ENCODE measurements at regions not wholly inside any gene's neighbourhood (a gene's known extent, or its start where the extent isn't known, plus 50 kb on each side); places are given as distances from the start of the nearest gene placed in this dataset.

DNA sequence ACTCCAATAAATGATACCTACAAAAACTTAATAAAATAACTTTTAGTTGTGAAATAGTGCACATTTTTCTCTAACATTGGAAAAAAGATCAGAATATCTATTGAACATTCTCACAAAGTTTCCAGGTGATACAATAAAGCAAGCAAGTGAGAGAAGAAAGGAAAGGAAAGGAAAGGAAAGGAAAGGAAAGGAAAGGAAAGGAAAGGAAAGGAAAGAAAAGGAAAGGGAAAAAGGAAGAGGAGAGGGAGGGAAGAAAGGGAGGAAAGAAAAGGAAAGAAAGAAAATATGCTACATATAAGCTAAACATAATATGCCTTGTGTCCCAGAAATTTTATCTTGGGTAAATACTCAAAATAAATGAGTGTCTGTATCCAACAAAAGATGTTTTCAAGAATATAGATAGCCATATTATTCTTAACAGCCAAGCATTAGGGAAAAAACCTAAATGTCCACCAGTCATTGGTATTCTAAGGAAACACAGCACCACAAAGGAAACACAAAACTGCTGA is 510.2 kb upstream of the ZWINT start:
- DNase-seq (ENCODE audit: low read depth in 2 of 2) = no peak

- DNase-seq (ENCODE audit: low read depth in 2 of 2) = no peak
These were observed 506.2 kb upstream of the ZWINT start for GRCh38 chr10:56867236-56867635.

DNA sequence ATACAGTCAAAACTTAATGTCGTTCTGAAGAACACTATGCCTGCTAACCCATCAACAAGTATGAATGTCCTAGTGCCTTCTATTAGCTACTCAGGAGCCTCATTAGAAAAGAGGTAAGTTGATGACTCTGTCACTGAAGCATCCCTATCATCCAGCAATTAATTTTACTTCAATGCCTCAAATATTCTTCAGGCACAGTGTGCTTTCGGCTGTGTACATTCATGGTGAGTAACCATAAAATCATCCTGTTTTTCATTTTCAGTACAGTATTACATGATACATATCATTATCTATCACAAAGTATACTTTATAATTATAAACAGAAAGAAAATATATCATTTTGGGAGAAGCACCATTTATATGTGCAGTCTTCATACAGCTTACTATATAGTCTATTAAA is 495.5 kb upstream of the ZWINT start:
- no peak for DNase-seq (ENCODE audit: low read depth in 2 of 2)

GRCh38 chr10:56844978-56845529 is 484.0 kb upstream of the ZWINT start:
- no peak for DNase-seq (ENCODE audit: low read depth in 2 of 2)

DNA sequence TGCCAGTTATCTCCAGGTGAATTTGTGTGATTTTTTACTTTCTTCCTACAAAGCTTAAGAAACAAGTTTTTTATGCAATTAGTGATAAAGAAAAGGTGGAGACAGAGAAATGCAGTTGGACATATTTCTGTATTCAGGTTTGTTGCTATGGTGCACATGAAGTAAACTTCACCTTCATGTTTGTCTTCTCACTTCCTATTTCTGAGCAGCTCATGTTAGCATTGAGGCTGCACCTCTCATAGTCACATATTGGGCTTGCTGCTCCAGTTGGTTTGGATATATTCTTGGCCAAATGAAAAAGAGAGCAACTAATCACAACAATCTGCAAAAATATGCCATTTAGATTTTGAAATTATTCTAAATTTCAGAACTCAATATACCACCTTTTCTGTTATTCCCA is 475.6 kb upstream of the ZWINT start:
- DNase-seq (ENCODE audit: low read depth in 2 of 2) = no peak

- DNase-seq (ENCODE audit: low read depth in 2 of 2) = no peak
These were observed 470.6 kb upstream of the ZWINT start for GRCh38 chr10:56831681-56832080.

GRCh38 chr10:56823849-56824248 is 462.8 kb upstream of the ZWINT start:
- no peak for DNase-seq (ENCODE audit: low read depth in 2 of 2)

- DNase-seq (ENCODE audit: low read depth in 2 of 2) = no peak
These were observed 444.0 kb upstream of the ZWINT start for GRCh38 chr10:56805022-56805421.

- no peak for DNase-seq (ENCODE audit: low read depth in 2 of 2)
These were observed 424.2 kb upstream of the ZWINT start for GRCh38 chr10:56785292-56785691.

GRCh38 chr10:56782503-56782902 is 421.4 kb upstream of the ZWINT start:
- no peak for DNase-seq (ENCODE audit: low read depth in 2 of 2)

GRCh38 chr10:56771343-56771742 is 410.3 kb upstream of the ZWINT start:
- DNase-seq (ENCODE audit: low read depth in 2 of 2) = no peak

- no peak for DNase-seq (ENCODE audit: low read depth in 2 of 2)
These were observed 402.0 kb upstream of the ZWINT start for GRCh38 chr10:56763090-56763489.

- DNase-seq (ENCODE audit: low read depth in 2 of 2) = no peak
These were observed 384.4 kb upstream of the ZWINT start for GRCh38 chr10:56745490-56745889.

DNA sequence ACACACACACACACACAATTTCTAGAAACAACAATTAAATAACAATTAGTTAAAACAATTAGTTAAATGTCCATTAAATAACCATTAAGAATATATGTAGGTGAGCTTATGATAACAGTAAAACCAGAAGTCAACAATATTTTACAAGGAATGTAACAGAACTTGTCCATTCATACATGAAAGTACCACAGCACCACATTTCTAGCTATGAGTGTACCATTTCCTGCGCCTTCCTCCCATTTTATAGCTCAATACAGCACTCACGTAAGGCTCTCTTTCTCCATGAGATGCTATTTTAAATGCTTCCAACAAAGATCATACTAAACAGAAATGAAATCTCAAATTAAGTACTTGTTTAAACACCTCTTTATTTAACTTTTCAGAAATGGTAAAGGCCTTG is 367.3 kb upstream of the ZWINT start:
- DNase-seq (ENCODE audit: low read depth in 2 of 2) = no peak

DNA sequence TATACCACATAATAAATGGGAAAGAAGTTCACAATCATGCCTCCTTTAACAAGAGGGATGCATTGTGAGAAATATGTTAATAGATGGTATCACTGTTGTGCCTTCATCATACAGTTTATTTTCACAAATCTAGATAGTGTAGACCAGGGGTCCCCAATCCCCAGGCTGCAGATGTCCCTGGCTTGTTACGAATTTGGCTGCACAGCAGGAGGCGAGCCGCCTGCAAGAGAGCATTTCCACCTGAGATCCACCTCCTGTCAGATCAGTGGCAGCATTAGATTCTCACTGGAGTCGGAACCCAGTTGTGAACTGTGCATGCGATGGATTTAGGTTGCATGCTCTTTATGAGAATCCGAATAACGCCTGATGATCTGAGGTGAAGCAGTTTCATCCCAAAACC is 361.9 kb upstream of the ZWINT start:
- no peak for DNase-seq (ENCODE audit: low read depth in 2 of 2)

GRCh38 chr10:56715262-56715661 is 354.2 kb upstream of the ZWINT start:
- no peak for DNase-seq (ENCODE audit: low read depth in 2 of 2)

DNA sequence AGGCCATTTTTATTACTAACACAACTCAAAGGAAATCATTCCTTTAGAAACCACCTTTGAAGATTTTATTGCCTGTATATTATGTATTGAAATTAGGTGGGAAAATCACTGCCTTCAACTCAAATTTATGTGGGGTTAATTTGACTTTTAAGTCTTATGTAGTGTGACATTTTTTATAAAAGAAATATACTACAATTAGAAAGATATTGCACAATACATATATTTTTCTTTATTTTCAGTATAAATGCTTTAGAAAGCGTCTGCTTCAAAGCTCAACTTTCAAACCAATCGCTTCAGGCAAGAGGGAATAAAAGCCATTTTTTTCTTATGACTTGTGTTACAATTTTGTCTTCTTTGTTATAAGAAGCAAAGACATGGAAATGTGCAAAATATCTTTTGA is 337.4 kb upstream of the ZWINT start:
- no peak for DNase-seq (ENCODE audit: low read depth in 2 of 2)

- DNase-seq (ENCODE audit: low read depth in 2 of 2) = no peak
These were observed 318.5 kb upstream of the ZWINT start for GRCh38 chr10:56679578-56679977.

DNA sequence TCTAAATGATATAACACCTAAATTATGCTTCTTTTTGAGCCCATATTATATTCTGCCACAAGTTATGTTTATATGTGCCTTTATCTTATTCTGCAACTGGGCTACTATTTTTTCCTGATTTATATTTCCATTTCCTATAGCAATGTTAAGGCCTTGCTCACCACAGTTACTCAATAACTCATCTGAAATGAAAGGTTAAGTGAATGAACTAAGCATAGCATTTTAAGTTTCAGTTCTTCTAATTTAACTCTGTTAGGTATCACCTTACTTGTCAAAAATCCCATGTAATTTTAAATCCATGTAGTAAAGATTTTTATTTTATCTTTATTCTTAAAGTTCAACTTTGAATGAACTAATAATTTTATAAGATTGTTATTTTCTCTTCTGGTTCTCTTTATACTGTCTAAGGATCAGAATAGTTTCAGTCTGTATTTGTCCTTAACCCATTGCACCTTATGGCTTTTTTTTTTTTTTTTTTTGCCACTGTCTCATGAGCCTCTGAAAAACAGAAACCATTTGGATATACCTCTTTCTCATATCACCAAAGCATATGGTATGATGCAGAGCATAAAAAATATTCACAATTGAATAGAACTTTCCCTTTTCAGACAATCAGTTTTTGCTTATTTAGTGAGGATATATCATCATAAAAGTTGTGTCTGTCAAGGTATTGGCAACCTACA is 301.8 kb upstream of the ZWINT start:
- DNase-seq (ENCODE audit: low read depth in 2 of 2) = no peak

- no peak for DNase-seq (ENCODE audit: low read depth in 2 of 2)
These were observed 292.2 kb upstream of the ZWINT start for GRCh38 chr10:56653289-56653688.

DNA sequence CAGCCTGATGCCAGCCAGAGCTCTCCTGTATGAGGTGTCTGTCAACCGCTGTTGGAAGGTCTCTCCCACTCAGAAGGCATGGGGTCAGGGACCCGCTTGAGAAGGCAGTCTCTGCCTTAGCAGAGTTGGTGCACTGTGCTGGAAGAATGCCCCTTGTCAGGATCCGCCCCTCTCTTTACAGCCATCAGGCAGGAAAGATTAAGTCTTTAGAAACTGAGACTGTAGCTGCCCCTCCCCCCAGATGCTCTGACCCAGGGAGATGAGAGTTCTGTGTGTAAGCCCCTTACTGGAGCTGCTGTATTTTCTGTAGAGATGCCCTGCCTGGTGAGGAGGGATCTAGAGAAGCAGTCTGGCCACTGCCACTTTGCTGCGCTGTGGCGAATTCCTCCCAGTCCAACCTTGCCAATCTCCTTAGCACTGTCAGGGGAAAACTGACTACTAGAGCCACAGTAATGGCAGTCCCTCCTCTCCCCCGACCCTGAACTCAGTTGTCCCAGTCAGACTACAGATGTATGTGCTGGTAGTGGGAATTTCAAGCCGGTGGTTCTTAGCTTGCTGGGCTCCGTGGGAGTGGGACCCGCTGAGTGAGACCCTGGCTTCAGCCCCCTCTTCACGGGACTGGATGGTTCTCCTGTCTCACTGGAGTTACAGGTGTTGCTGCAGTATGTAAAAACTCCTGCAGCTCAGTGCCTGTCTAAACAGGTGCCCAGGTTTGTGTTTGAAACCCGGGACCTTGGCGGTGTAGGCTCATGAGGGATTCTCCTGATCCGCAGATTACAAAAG is 285.5 kb upstream of the ZWINT start:
- DNase-seq (ENCODE audit: low read depth in 2 of 2) = no peak

DNA sequence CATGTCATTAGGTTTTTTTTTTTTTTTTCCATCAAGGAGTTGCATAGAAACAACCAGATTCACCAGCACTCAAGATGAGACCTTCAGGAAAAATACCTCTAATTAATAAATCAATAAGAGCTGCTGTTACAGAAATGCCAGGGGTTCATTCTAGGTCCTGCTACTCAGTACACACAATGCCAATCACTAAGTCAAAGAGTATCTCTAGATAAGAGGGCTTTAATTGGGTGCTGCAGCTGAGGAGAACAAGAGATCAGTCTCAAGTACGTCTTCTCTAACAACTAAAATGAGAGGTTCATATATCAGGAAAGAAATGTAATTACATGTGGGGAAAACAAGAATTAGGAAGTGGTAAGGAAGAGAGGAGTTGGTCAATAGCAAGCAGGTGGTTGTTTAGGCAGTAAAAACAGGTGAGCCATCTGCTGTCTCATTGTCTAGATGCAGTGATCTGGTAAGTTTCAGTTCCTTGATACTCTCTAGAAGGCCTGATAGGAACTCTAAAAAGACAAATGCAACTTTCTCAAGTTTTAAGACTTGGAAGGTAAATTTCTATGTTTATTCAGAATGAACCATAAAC is 272.9 kb upstream of the ZWINT start:
- DNase-seq (ENCODE audit: low read depth in 2 of 2) = no peak

DNA sequence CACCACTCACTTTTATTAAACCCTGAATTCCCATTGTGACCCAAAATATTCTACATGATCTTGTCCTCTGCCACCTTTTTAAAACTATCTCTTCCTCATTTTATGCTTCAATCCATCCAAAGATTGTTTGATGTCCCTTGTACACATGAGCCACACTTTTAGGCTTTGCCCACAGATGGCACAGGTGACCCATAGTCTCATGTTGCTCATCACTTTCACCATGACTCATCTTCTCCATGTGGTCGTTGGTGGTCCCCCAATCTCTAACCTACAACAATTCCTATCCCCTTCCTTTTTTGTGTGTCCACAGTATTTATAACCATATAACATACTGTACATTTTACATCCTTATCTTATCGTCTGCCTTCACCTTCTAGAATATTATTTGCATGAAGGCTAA is 271.5 kb upstream of the ZWINT start:
- DNase-seq (ENCODE audit: low read depth in 2 of 2) = no peak
